PC-3 (cell line): ENCODE measurements at regions not wholly inside any gene's neighbourhood (a gene's known extent, or its start where the extent isn't known, plus 50 kb on each side); places are given as distances from the start of the nearest gene placed in this dataset.

Experiments
- ATAC-seq: fragments of 200-7000 bp; cut with Tn5 transposase; 2 replicates; pipeline ENCODE4 v1.9.1; 2020; ENCODE audit warnings: mild to moderate bottlenecking, moderate library complexity
- BruUV-seq: library from RNA; stranded (reverse); fragments of 400-500 nt; replicated peaks from 2 replicates; lab custom pipeline; 2021; lab: Mats Ljungman, UMichigan
- CTCF ChIA-PET: fragments of 300-600 bp; sonication (Branson Sonifier 250); formaldehyde crosslinking; loops from one replicate; lab custom pipeline; 2022; ENCODE audit warnings: antibody characterized with exemption; lab: Charles Lee
- POLR2A ChIA-PET: fragments of 300-600 bp; sonication (Branson Sonifier 250); formaldehyde crosslinking; loops from one replicate; lab custom pipeline; 2022; ENCODE audit warnings: antibody characterized with exemption; ENCODE audit not compliant: unreplicated experiment; lab: Charles Lee
- DNase-seq: peaks from one replicate; pipeline ENCODE4 v3.0.0-alpha.2; 2015
- H2AFZ ChIP-seq: fragments of 300-600 bp; sonication (generic); 2 replicates; pipeline ENCODE4 v1.6.0; 2016; ENCODE audit warnings: antibody characterized with exemption, low read length
- H3F3A ChIP-seq: fragments of 300-600 bp; sonication (generic); one replicate; pipeline ENCODE4 v1.6.0; 2017; ENCODE audit warnings: antibody characterized with exemption, low read length, control low read depth, mild to moderate bottlenecking; ENCODE audit not compliant: unreplicated experiment
- H3K27ac ChIP-seq: fragments of 300-600 bp; sonication (generic); 2 replicates; pipeline ENCODE4 v1.5.1; 2016; ENCODE audit warnings: mild to moderate bottlenecking, low read length
- H3K27me3 ChIP-seq: fragments of 300-600 bp; sonication (generic); 2 replicates; pipeline ENCODE4 v1.6.1; 2016; ENCODE audit warnings: low read length, mixed read lengths
- H3K36me3 ChIP-seq: fragments of 300-600 bp; sonication (generic); 2 replicates; pipeline ENCODE4 v1.6.1; 2016; ENCODE audit warnings: low read depth, mixed run types, low read length, mixed read lengths
- H3K4me1 ChIP-seq: fragments of 300-600 bp; sonication (generic); 2 replicates; pipeline ENCODE4 v1.5.1; 2016; ENCODE audit warnings: low read length; ENCODE audit not compliant: insufficient read depth
- H3K4me2 ChIP-seq: fragments of 300-600 bp; sonication (generic); 2 replicates; pipeline ENCODE4 v1.6.0; 2016; ENCODE audit warnings: low read length
- H3K4me3 ChIP-seq: fragments of 300-600 bp; sonication (generic); 2 replicates; pipeline ENCODE4 v1.5.1; 2016; ENCODE audit warnings: mild to moderate bottlenecking, low read length, mixed read lengths
- H3K79me2 ChIP-seq: fragments of 300-600 bp; sonication (generic); 2 replicates; pipeline ENCODE4 v1.6.1; 2017; ENCODE audit warnings: low read length, mixed read lengths
- H3K9ac ChIP-seq: fragments of 300-600 bp; sonication (generic); 2 replicates; pipeline ENCODE4 v1.6.0; 2016; ENCODE audit warnings: mild to moderate bottlenecking, low read length
- H3K9me2 ChIP-seq: fragments of 300-600 bp; sonication (generic); replicated peaks from 2 replicates; pipeline ENCODE4 v1.6.1; 2016; ENCODE audit warnings: mixed run types, low read length, mixed read lengths
- H3K9me3 ChIP-seq: fragments of 300-600 bp; sonication (generic); 2 replicates; pipeline ENCODE4 v1.6.1; 2016; ENCODE audit warnings: low read length, mixed read lengths
- H4K20me1 ChIP-seq: fragments of 300-600 bp; sonication (generic); 2 replicates; pipeline ENCODE4 v1.6.1; 2016; ENCODE audit warnings: low read length, mixed read lengths
- EZH2 ChIP-seq: fragments of 300-600 bp; sonication (generic); IDR thresholded peaks from one replicate; pipeline ENCODE4 v1.6.1; 2017; ENCODE audit warnings: antibody characterized with exemption, mild to moderate bottlenecking, low read length; ENCODE audit not compliant: unreplicated experiment
- EZH2phosphoT487 ChIP-seq: fragments of 300-600 bp; sonication (generic); IDR thresholded peaks from 2 replicates; pipeline ENCODE4 v1.6.1; 2018; ENCODE audit warnings: mild to moderate bottlenecking, antibody characterized with exemption, low read length, borderline replicate concordance
- intact Hi-C: fragments of 100-400 bp; cut with micrococcal nuclease; formaldehyde crosslinking; loops from 2 replicates; pipeline ENCODE4 v1.9.0; 2023
- TF ChIP-seq, protein P1 (sequence below): fragments of 300-600 bp; sonication (generic); conservative IDR thresholded peaks from 2 replicates; pipeline ENCODE4 v1.5.1; 2017; ENCODE audit warnings: antibody characterized with exemption, low read depth, mild to moderate bottlenecking, low read length

GRCh38 chr9:118331622-118332045, 627.4 kb downstream of the TLR4 start:
- Histone ChIP-seq H3F3A (no peaks in the 10 kb centered on the region), H3K4me3 (no peak overlapping the region), H3K9ac (no peak overlapping the region), H3K4me1 (no peaks in the 10 kb centered on the region), H3K79me2 (no peaks in the 10 kb centered on the region), H3K9me3 (no peaks in the 10 kb centered on the region), H4K20me1 (no peaks in the 10 kb centered on the region), H2AFZ (no peak overlapping the region), H3K9me2 (no peaks in the 10 kb centered on the region), H3K27ac (no peak overlapping the region), H3K4me2 (no peak overlapping the region), H3K36me3 (no peaks in the 10 kb centered on the region), H3K27me3 (no peaks in the 10 kb centered on the region)
- intact Hi-C loops: no loop called here
- ChIA-PET CTCF (no interaction called here), POLR2A (no interaction called here)
- BruUV-seq: no TSS peak
- DNase-seq (peak; percentile 53), ATAC-seq (no peak)
- TF ChIP-seq, protein P1, sequence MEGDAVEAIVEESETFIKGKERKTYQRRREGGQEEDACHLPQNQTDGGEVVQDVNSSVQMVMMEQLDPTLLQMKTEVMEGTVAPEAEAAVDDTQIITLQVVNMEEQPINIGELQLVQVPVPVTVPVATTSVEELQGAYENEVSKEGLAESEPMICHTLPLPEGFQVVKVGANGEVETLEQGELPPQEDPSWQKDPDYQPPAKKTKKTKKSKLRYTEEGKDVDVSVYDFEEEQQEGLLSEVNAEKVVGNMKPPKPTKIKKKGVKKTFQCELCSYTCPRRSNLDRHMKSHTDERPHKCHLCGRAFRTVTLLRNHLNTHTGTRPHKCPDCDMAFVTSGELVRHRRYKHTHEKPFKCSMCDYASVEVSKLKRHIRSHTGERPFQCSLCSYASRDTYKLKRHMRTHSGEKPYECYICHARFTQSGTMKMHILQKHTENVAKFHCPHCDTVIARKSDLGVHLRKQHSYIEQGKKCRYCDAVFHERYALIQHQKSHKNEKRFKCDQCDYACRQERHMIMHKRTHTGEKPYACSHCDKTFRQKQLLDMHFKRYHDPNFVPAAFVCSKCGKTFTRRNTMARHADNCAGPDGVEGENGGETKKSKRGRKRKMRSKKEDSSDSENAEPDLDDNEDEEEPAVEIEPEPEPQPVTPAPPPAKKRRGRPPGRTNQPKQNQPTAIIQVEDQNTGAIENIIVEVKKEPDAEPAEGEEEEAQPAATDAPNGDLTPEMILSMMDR: no peak
- TF ChIP-seq EZH2phosphoT487 (no peak), EZH2 (no peak)

GRCh38 chr9:118336250-118336942, 632.2 kb downstream of the TLR4 start:
- H3K9me3 ChIP-seq: no peaks in the 10 kb centered on the region
- TF ChIP-seq EZH2phosphoT487: no peak
- no peaks in the 10 kb centered on the region for H4K20me1 ChIP-seq
- H3K4me3 ChIP-seq: no peak overlapping the region
- no peaks in the 10 kb centered on the region for H3K9me2 ChIP-seq
- DNase-seq: no peak
- H3K9ac ChIP-seq: no peak overlapping the region
- intact Hi-C loops: no loop called here
- ChIA-PET CTCF (no interaction called here), POLR2A (no interaction called here)
- no peaks in the 10 kb centered on the region for H3K79me2 ChIP-seq
- H3F3A ChIP-seq: no peaks in the 10 kb centered on the region
- no peak overlapping the region for H3K4me2 ChIP-seq
- ATAC-seq: no peak
- H3K27me3 ChIP-seq: no peaks in the 10 kb centered on the region
- no TSS peak for BruUV-seq
- no peak overlapping the region for H3K27ac ChIP-seq
- H3K36me3 ChIP-seq: no peaks in the 10 kb centered on the region
- no peak overlapping the region for H2AFZ ChIP-seq
- H3K4me1 ChIP-seq: no peaks in the 10 kb centered on the region

GRCh38 chr9:118336943-118337330, 632.7 kb downstream of the TLR4 start:
- Histone ChIP-seq H3K9ac (no peak overlapping the region), H3K4me1 (no peaks in the 10 kb centered on the region), H3K4me3 (no peak overlapping the region), H2AFZ (no peak overlapping the region), H3K27ac (no peak overlapping the region), H3K79me2 (no peaks in the 10 kb centered on the region), H3K27me3 (no peaks in the 10 kb centered on the region), H3K9me2 (no peaks in the 10 kb centered on the region), H3K9me3 (no peaks in the 10 kb centered on the region), H4K20me1 (no peaks in the 10 kb centered on the region), H3K36me3 (no peaks in the 10 kb centered on the region), H3F3A (no peaks in the 10 kb centered on the region), H3K4me2 (no peak overlapping the region)
- DNase-seq (no peak), ATAC-seq (no peak)
- TF ChIP-seq EZH2phosphoT487: no peak
- TF ChIP-seq, protein P1: no peak
- no peak for TF ChIP-seq EZH2
- BruUV-seq: no TSS peak
- CTCF ChIA-PET: no interaction called here
- intact Hi-C loops: no loop called here
- POLR2A ChIA-PET: no interaction called here
